Kidney (tissue), 13 donors: ENCODE measurements at regions not wholly inside any gene's neighbourhood (a gene's known extent, or its start where the extent isn't known, plus 50 kb on each side); places are given as distances from the start of the nearest gene placed in this dataset.

ENCODE experiments used
- DNase-seq, 5 donors: peaks; one replicate each; pipeline ENCODE4 v3.0.0-alpha.2; 2013 to 2020
- FAIRE-seq: peaks from 2 replicates; lab custom pipeline; 2012; peaks lifted over from hg19 to GRCh38; lab: Jason Lieb, UNC
- H3K27ac ChIP-seq, 2 donors: one replicate each; pipeline ENCODE4 v1.7.0; 2013; ENCODE audit warnings: low read depth in 2 of 2, low read length in 2 of 2, inconsistent platforms in 1 of 2
- H3K27me3 ChIP-seq: one replicate; pipeline ENCODE4 v1.7.1; 2013; ENCODE audit warnings: low read length, inconsistent platforms; ENCODE audit not compliant: control insufficient read depth, insufficient read depth
- H3K36me3 ChIP-seq, 3 donors: one replicate each; pipeline versions ENCODE4 v1.7.0 to v1.7.1; 2013; ENCODE audit warnings: low read length in 3 of 3, control low read depth in 1 of 3, inconsistent platforms in 1 of 3; ENCODE audit not compliant: insufficient read depth in 3 of 3, control insufficient read depth in 2 of 3
- H3K4me1 ChIP-seq, 3 donors: one replicate each; pipeline versions ENCODE4 v1.7.0 to v1.7.1; 2013; ENCODE audit warnings: low read length in 3 of 3, inconsistent platforms in 1 of 3, low read depth in 1 of 3; ENCODE audit not compliant: control insufficient read depth in 2 of 3, insufficient read depth in 2 of 3
- H3K4me3 ChIP-seq, 3 donors: one replicate each; pipeline versions ENCODE4 v1.7.0 to v1.8.1; 2013; ENCODE audit warnings: low read length in 3 of 3, control low read depth in 1 of 3, inconsistent platforms in 1 of 3
- H3K9ac ChIP-seq, 3 donors: one replicate each; pipeline versions ENCODE4 v1.7.0 to v1.7.1; 2013; ENCODE audit warnings: low read length in 3 of 3, control low read depth in 1 of 3, inconsistent platforms in 1 of 3
- H3K9me3 ChIP-seq, 3 donors: one replicate each; pipeline versions ENCODE4 v1.7.0 to v1.7.1; 2013; ENCODE audit warnings: low read length in 3 of 3, control low read depth in 1 of 3, inconsistent platforms in 1 of 3; ENCODE audit not compliant: control insufficient read depth in 2 of 3, insufficient read depth in 1 of 3
- CTCF ChIP-seq: IDR thresholded peaks from 3 replicates; pipeline ENCODE4 v1.5.1; 2012; ENCODE audit warnings: mild to moderate bottlenecking, moderate library complexity, borderline replicate concordance; ENCODE audit not compliant: insufficient read depth; ENCODE audit errors: extremely low read depth
- intact Hi-C: fragments of 100-400 bp; cut with DNase I; formaldehyde crosslinking; loops from one replicate; pipeline ENCODE4 v1.11.1; 2022
- donor health status: control.
- donor health status: control.
- donor health status: control.
- donor health status: control.
- donor health status: control.
- donor health status: DM: yes; HTN: yes; CAD: no.
- donor health status: Normal renal cell carcinoma (clear cell type).

- Histone ChIP-seq H3K4me1 (no peaks in the 10 kb centered on the region), H3K27ac (no peak overlapping the region), H3K36me3 (no peaks in the 10 kb centered on the region), H3K27me3 (no peaks in the 10 kb centered on the region), H3K9ac (no peak overlapping the region), H3K4me3 (no peak overlapping the region), H3K9me3 (no peaks in the 10 kb centered on the region)
- TF ChIP-seq CTCF = no peak
- DNase-seq (no peak), FAIRE-seq (no peak)
- intact Hi-C loops = no loop called here
Observed at GRCh38 chr16:82370282-82370681, 200.3 kb upstream of the MPHOSPH6 start.

- Histone ChIP-seq H3K36me3 (no peaks in the 10 kb centered on the region), H3K4me3 (no peak overlapping the region), H3K27ac (no peak overlapping the region), H3K9me3 (no peaks in the 10 kb centered on the region), H3K4me1 (no peaks in the 10 kb centered on the region), H3K9ac (no peak overlapping the region), H3K27me3 (no peaks in the 10 kb centered on the region)
- FAIRE-seq (no peak), DNase-seq (peak in 3 of 5 donors; percentile 25 to 62 (median 52))
- intact Hi-C loops = no loop called here
- TF ChIP-seq CTCF = peak; percentile 28
Observed at GRCh38 chr16:82368041-82368440, 198.0 kb upstream of the MPHOSPH6 start.

GRCh38 chr16:82366462-82366861 lies 196.4 kb upstream of the MPHOSPH6 start:
- H3K4me1 ChIP-seq = no peaks in the 10 kb centered on the region
- FAIRE-seq (no peak), DNase-seq (no peak)
- no peaks in the 10 kb centered on the region for H3K27me3 ChIP-seq
- no peak overlapping the region for H3K4me3 ChIP-seq
- no peak for TF ChIP-seq CTCF
- intact Hi-C loops = no loop called here
- H3K9ac ChIP-seq = no peak overlapping the region
- no peaks in the 10 kb centered on the region for H3K9me3 ChIP-seq
- no peaks in the 10 kb centered on the region for H3K36me3 ChIP-seq
- no peak overlapping the region for H3K27ac ChIP-seq

GRCh38 chr16:82364690-82365089 lies 194.7 kb upstream of the MPHOSPH6 start:
- TF ChIP-seq CTCF = no peak
- no peak for DNase-seq
- intact Hi-C loops = no loop called here
- H3K27me3 ChIP-seq = no peaks in the 10 kb centered on the region
- no peak overlapping the region for H3K9ac ChIP-seq
- no peaks in the 10 kb centered on the region for H3K4me1 ChIP-seq
- no peak overlapping the region for H3K27ac ChIP-seq
- no peak overlapping the region for H3K4me3 ChIP-seq
- no peak for FAIRE-seq
- no peaks in the 10 kb centered on the region for H3K36me3 ChIP-seq
- no peaks in the 10 kb centered on the region for H3K9me3 ChIP-seq
